Type B pancreatic cell (in vitro differentiated cells): ENCODE measurements at regions not wholly inside any gene's neighbourhood (a gene's known extent, or its start where the extent isn't known, plus 50 kb on each side); places are given as distances from the start of the nearest gene placed in this dataset.

Experiments
- DNase-seq: peaks from one replicate; pipeline ENCODE4 v3.0.0; 2021; ENCODE audit warnings: mixed read lengths; ENCODE audit not compliant: unreplicated experiment; ENCODE audit errors: extremely low spot score
- H3K27ac Mint-ChIP-seq: 2 replicates; pipeline ENCODE4 v1.8.0; 2021; ENCODE audit warnings: mild to moderate bottlenecking, mixed read lengths
- H3K27me3 Mint-ChIP-seq: 2 replicates; pipeline ENCODE4 v1.8.0; 2021; ENCODE audit warnings: mixed read lengths
- H3K36me3 Mint-ChIP-seq: 2 replicates; pipeline ENCODE4 v1.8.0; 2021; ENCODE audit warnings: mixed read lengths
- H3K4me1 Mint-ChIP-seq: one replicate; pipeline ENCODE4 v1.8.0; 2021; ENCODE audit warnings: mixed read lengths; ENCODE audit not compliant: unreplicated experiment
- H3K4me3 Mint-ChIP-seq: 2 replicates; pipeline ENCODE4 v1.8.0; 2021; ENCODE audit warnings: mild to moderate bottlenecking, mixed read lengths
- H3K9me3 Mint-ChIP-seq: 2 replicates; pipeline ENCODE4 v1.8.0; 2021; ENCODE audit warnings: mixed read lengths
- CTCF ChIP-seq: fragments of 200-600 bp; sonication (generic); conservative IDR thresholded peaks from 2 replicates; pipeline ENCODE4 v1.5.0; 2021; ENCODE audit warnings: antibody characterized with exemption, mild to moderate bottlenecking

GRCh38 chr2:14535156-14535555, 97.4 kb upstream of the LRATD1 start:
- no peak for TF ChIP-seq CTCF
- Mint-ChIP-seq H3K36me3 (no peaks in the 10 kb centered on the region), H3K27ac (peak overlapping the region; percentile 5), H3K27me3 (no peaks in the 10 kb centered on the region), H3K9me3 (no peaks in the 10 kb centered on the region), H3K4me3 (no peak overlapping the region), H3K4me1 (peaks cover 6% of the 10 kb centered on the region)
- no peak for DNase-seq

- no peak for DNase-seq
- Mint-ChIP-seq H3K4me1 (peaks cover 6% of the 10 kb centered on the region), H3K27ac (no peak overlapping the region), H3K36me3 (no peaks in the 10 kb centered on the region), H3K4me3 (no peak overlapping the region), H3K27me3 (no peaks in the 10 kb centered on the region), H3K9me3 (no peaks in the 10 kb centered on the region)
- no peak for TF ChIP-seq CTCF
Measured at GRCh38 chr2:14536976-14537375, 95.5 kb upstream of the LRATD1 start.

- no peak overlapping the region for H3K27ac Mint-ChIP-seq
- peaks cover 6% of the 10 kb centered on the region for H3K4me1 Mint-ChIP-seq
- no peaks in the 10 kb centered on the region for H3K9me3 Mint-ChIP-seq
- H3K36me3 Mint-ChIP-seq: no peaks in the 10 kb centered on the region
- TF ChIP-seq CTCF: no peak
- H3K4me3 Mint-ChIP-seq: no peak overlapping the region
- H3K27me3 Mint-ChIP-seq: no peaks in the 10 kb centered on the region
- no peak for DNase-seq
Measured at GRCh38 chr2:14540015-14540414, 92.5 kb upstream of the LRATD1 start.

- Mint-ChIP-seq H3K27ac (no peak overlapping the region), H3K36me3 (no peaks in the 10 kb centered on the region), H3K27me3 (no peaks in the 10 kb centered on the region), H3K4me3 (no peak overlapping the region), H3K4me1 (no peaks in the 10 kb centered on the region), H3K9me3 (no peaks in the 10 kb centered on the region)
- DNase-seq: no peak
- TF ChIP-seq CTCF: no peak
Measured at GRCh38 chr2:14543284-14543683, 89.2 kb upstream of the LRATD1 start.

- no peaks in the 10 kb centered on the region for H3K36me3 Mint-ChIP-seq
- no peaks in the 10 kb centered on the region for H3K27me3 Mint-ChIP-seq
- no peaks in the 10 kb centered on the region for H3K4me1 Mint-ChIP-seq
- H3K9me3 Mint-ChIP-seq: no peaks in the 10 kb centered on the region
- H3K4me3 Mint-ChIP-seq: no peak overlapping the region
- no peak overlapping the region for H3K27ac Mint-ChIP-seq
- no peak for TF ChIP-seq CTCF
- DNase-seq: no peak
Measured at GRCh38 chr2:14544247-14544646, 88.3 kb upstream of the LRATD1 start.

- H3K27me3 Mint-ChIP-seq: no peaks in the 10 kb centered on the region
- H3K4me1 Mint-ChIP-seq: no peaks in the 10 kb centered on the region
- DNase-seq: no peak
- H3K9me3 Mint-ChIP-seq: no peaks in the 10 kb centered on the region
- no peak for TF ChIP-seq CTCF
- H3K36me3 Mint-ChIP-seq: no peaks in the 10 kb centered on the region
- H3K4me3 Mint-ChIP-seq: no peak overlapping the region
- H3K27ac Mint-ChIP-seq: no peak overlapping the region
Measured at GRCh38 chr2:14547830-14548229, 84.7 kb upstream of the LRATD1 start.
